ENCODE measurements at regions not wholly inside any gene's neighbourhood (a gene's known extent, or its start where the extent isn't known, plus 50 kb on each side); places are given as distances from the start of the nearest gene placed in this dataset.
"Not testable (repeated sequence)": the region's sequence is repeated elsewhere in the genome, so short reads cannot be mapped to it uniquely, and the experiment has no call there.

GRCh38 chr12:45490232-45490881 is 239.1 kb upstream of the ARID2 start:
- DNase-seq (ENCODE audit: low read depth), result no peak

GRCh38 chr12:45494279-45494678 is 235.2 kb upstream of the ARID2 start:
- no peak for DNase-seq (ENCODE audit: low read depth)

- no peak for DNase-seq (ENCODE audit: low read depth)
These were observed 230.9 kb upstream of the ARID2 start for GRCh38 chr12:45498645-45499044.

GRCh38 chr12:45502481-45503128 is 226.9 kb upstream of the ARID2 start:
- no peak for DNase-seq (ENCODE audit: low read depth)

GRCh38 chr12:45503899-45504298 is 225.6 kb upstream of the ARID2 start:
- DNase-seq (ENCODE audit: low read depth), result no peak

- DNase-seq (ENCODE audit: low read depth), result no peak
These were observed 225.0 kb upstream of the ARID2 start for GRCh38 chr12:45504316-45505010.

DNA sequence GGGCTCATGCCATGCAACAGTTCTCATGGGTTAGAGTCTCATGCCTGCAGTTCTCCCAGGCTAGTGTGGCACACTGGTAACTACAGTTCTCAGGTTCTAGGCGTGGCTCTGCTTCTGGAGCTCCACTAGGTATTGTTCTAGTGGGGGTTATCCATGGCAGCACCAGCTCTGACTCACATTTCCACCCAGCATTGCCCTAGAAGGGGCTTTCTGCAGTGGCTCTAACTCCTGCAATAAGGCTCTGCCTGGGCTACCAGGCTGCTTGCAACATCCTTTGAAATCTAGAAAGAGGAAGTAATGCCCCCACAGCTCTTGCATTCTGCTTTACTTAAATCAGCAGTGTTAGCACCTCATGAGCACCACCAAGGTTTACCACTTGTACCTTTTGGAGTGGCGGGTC is 220.3 kb upstream of the ARID2 start:
- DNase-seq (ENCODE audit: low read depth), result no peak

DNA sequence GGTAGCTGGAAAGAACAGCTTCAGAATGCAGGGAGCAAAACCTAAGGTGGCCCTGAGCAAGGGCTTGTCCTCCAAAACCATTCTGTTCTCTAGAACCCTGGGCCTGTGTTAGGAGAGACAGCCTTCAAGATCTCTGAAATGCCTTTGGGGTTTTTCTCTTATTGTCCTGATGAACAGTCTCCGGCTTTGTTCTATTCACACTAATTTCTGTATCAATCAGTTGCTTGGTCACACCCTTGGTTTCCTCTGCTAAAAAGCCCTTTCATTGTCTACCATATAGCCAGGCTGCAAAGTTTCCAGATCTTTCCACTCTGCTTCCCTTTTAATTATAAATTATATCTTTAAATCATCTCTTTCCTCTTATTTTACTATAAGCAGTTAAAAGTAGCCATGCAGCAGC is 219.9 kb upstream of the ARID2 start:
- no peak for DNase-seq (ENCODE audit: low read depth)

- DNase-seq (ENCODE audit: low read depth), result no peak
These were observed 212.1 kb upstream of the ARID2 start for GRCh38 chr12:45517381-45517780.

DNA sequence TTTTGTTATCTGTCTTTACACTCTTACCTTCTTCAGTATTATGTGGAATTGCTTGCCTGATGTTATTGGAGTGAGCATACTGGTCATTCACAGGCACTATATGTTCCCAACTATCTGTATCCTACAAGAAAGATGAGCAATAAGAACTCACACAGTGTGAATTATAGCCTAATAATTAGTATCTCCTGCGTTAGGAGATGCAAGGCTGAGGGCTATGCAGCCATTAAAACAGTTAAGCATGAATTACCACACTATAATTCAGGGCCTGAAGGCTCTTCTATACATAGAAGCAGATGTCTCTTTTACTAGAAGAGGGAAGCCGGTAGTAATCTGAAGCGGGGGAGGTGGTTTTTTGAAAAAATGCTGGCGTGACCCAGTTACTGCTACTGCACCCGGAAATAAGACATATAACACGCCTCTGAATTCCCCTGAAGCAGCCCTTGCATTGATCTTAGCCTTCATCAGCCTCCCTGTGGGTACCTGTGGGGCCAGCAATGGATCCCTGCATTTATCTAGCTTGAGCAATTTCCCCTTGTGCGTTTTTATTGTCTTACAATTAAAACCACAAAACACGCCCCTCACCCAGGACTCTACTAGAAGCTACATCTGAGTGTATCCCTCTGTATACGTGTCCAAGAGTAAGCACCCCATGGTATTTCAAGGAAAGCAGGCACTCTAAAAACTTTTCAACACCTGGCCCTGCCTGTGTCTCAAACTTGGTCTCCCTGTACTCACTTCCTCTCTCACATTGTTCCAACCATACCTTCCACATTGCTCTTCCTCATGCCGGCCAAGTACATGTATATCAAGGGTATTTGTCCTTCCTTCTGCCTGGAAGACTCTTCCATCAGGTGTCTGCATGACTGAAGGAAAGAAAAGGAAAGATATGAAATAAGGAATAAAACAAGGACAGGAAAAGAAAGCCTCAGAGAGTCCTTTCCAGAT is 210.9 kb upstream of the ARID2 start:
- DNase-seq (ENCODE audit: low read depth), result peak; percentile 29

DNA sequence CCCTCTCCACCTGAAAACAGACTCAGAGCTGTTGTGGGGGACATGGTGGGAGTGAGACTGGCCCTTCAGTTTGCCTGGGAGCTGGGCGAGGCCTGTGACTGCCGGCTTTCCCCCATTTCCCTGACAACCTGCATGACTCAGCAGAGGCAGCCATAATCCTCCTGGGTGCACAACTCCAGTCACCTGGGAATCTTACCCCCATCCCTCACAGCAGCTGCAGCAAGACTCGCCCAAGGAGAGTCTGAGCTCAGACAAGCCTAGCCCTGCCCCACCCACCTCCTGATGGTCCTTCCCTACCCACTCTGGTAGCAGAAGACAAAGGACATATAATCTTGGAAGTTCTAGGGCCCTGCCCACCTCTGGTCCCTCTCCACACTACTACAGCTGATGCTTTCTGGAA is 207.3 kb upstream of the ARID2 start:
- DNase-seq (ENCODE audit: low read depth), result no peak

DNA sequence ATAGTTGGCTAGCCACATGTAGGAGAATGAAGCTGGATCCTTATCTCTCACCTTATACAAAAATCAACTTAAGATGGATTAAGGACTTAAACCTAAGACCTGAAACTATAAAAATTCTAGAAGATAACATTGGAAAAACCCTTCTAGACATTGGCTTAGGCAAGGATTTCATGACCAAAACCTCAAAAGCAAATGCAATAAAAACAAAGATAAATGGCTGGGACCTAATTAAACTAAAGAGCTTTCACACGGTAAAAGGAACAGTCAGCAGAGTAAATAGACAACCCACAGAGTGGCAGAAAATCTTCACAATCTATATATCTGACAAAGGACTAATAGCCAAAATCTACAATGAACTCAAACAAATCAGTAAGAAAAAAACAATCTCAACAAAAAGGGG is 202.7 kb upstream of the ARID2 start:
- not testable (repeated sequence) for DNase-seq (ENCODE audit: low read depth)

GRCh38 chr12:45532113-45532512 is 197.4 kb upstream of the ARID2 start:
- DNase-seq (ENCODE audit: low read depth), result no peak

- no peak for DNase-seq (ENCODE audit: low read depth)
These were observed 193.8 kb upstream of the ARID2 start for GRCh38 chr12:45535610-45536180.

GRCh38 chr12:45536284-45536683 is 193.2 kb upstream of the ARID2 start:
- no peak for DNase-seq (ENCODE audit: low read depth)

DNA sequence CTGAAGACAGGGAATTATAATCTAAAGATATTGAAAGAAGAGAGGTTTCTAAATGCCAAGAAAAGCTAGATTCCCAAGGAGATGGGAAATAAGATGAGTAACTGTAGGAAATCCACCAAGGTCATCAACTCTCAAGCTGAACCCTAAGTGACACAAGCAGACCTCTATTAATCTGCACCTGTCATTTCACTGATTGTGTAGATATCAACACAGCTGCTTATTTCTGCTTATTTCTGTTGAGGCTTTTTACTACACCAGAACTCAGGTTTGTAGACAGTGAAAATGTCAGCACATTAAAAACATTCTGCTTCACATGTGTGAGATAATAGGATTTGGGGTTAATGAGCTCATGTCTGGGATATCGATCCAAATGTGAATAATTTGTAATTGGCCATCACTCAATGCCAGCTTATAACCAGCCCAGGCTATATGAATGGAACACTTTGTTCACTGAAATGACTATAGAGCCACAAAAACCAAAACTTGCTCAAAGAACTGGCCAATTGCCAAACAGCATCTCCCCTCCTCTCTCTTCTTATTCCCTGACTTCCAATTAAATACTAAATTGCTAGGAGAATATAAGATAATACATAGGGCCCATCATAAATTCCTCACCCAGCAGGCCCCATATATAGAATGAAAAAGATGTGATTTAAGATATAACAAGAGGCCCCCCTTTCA is 188.7 kb upstream of the ARID2 start:
- DNase-seq (ENCODE audit: low read depth), result no peak

DNA sequence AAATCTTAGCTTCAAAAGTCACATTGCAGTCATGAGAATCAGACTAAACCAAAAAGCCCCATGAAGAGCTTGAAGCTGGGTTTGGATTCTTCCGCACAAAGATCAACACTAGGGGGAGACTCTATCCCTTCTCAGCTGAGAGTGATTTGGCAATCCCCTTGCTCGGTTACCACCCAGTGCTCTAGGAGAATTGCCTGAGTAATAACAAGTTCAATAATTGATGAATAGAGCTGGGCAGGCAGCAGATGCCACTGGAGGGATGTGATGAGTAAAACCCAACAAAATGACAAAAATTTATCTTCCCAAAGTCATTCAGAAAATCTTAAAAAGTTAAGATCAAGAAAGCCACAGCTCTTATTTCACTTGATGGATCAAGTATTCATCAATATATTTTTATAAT is 185.6 kb upstream of the ARID2 start:
- peak; percentile 0 for DNase-seq (ENCODE audit: low read depth)

GRCh38 chr12:45546545-45546944 is 183.0 kb upstream of the ARID2 start:
- DNase-seq (ENCODE audit: low read depth), result no peak

DNA sequence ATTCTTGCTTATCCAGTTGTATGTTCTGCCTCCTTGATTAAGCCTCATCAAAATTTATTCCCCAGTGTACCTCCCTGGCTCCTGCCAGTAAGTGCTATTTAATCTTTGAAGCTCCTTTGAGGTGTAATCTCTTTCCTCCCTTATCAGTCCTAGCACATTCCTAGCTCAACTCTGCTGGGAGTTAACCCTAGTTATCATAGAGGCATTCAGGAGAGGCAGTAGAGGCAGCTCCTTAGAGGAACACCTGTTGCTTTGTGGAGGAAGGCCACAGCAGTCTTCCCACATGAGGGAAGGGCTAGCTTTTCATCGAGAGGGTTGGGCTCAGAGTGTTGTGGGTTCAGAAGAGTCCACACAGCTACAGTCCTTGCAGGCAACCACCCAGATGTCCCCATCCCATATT is 182.4 kb upstream of the ARID2 start:
- no peak for DNase-seq (ENCODE audit: low read depth)

DNA sequence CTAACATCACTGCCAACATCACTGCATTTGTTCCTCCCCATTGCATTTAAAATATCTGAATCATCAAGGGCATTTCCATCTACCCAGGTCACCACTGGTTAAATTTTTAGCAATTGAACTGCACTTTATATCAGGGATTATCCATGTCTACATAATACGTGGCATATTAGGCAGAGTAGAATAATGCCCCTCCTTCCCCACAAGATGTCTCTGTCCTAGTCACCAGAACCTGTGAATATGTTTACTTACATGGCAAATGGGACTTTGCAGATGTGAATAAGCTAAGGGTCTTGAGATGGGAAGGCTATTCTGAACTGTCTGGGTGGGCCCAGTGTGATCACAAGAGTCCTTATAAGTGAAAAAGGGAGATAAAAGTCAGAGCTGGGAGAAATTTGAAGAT is 181.7 kb upstream of the ARID2 start:
- no peak for DNase-seq (ENCODE audit: low read depth)

- DNase-seq (ENCODE audit: low read depth), result no peak
These were observed 181.1 kb upstream of the ARID2 start for GRCh38 chr12:45548426-45548825.

All from activated T-helper 9 cell treated with anti-CD3 and anti-CD28 coated beads, Interleukin-2, amount 50 U/mL, for 16 hours (primary cell).